ENCODE measurements at regions not wholly inside any gene's neighbourhood (a gene's known extent, or its start where the extent isn't known, plus 50 kb on each side); places are given as distances from the start of the nearest gene placed in this dataset.

DNA sequence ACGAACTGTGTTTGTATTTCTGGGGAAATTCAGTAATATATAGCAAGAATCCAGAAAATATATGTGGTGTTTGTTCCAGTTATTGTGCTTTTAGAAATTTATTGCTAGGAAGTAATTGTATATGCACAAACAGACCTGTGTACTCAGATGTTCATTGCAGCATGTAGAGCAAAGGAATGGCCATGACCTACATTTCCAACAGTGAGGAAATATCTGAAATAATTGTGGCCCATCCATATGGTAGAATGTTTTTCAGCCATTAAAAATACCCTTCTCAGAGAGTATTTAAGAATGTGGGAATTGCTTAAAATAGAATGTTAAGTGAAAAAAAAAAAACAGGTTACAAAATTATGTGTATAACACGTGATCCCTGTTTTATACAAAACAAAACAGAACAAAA is 77.3 kb downstream of the TMX1 start:
- ChIA-PET CTCF (interaction anchor here (0.6 kb wide), 1 partner anchor 244 kb away, joined by 3 read pairs; no protein-coding TSS in a partner anchor), POLR2A (no interaction called here)
- Histone ChIP-seq H3K4me1 (ENCODE audit: control insufficient read depth, insufficient read depth, low read length) (peaks cover 5% of the 10 kb centered on the region), H3K9me3 (ENCODE audit: control insufficient read depth, insufficient read depth, low read depth, low read length) (no peaks in the 10 kb centered on the region), H3K36me3 (ENCODE audit: control insufficient read depth in 2 of 2, insufficient read depth in 1 of 2, low read length in 2 of 2) (no peaks in the 10 kb centered on the region), H3K4me3 (ENCODE audit: low read depth, low read length) (no peak overlapping the region), H3K27ac (ENCODE audit: extremely low read depth, low read depth, low read length) (no peak overlapping the region)
- TF ChIP-seq RBAK (tag by site-specific recombination; IDR thresholded peaks at IDR 0.05): no peak
- no peak for TF ChIP-seq ZNF423 (tag by site-specific recombination; IDR thresholded peaks at IDR 0.05)
- TF ChIP-seq HOXA7 (CRISPR knock-in tag; IDR thresholded peaks at IDR 0.05; ENCODE audit: borderline replicate concordance): no peak
- no peak for TF ChIP-seq ZNF19 (tag by site-specific recombination; IDR thresholded peaks at IDR 0.05; ENCODE audit: low read depth)
- TF ChIP-seq, protein P1, sequence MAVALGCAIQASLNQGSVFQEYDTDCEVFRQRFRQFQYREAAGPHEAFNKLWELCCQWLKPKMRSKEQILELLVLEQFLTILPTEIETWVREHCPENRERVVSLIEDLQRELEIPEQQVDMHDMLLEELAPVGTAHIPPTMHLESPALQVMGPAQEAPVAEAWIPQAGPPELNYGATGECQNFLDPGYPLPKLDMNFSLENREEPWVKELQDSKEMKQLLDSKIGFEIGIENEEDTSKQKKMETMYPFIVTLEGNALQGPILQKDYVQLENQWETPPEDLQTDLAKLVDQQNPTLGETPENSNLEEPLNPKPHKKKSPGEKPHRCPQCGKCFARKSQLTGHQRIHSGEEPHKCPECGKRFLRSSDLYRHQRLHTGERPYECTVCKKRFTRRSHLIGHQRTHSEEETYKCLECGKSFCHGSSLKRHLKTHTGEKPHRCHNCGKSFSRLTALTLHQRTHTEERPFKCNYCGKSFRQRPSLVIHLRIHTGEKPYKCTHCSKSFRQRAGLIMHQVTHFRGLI (tag by site-specific recombination; IDR thresholded peaks at IDR 0.05): no peak
- TF ChIP-seq ZNF292 (tag by site-specific recombination; IDR thresholded peaks at IDR 0.05; ENCODE audit: borderline replicate concordance, low read depth): no peak
- TF ChIP-seq ZNF248 (tag by site-specific recombination; IDR thresholded peaks at IDR 0.05): no peak
- TF ChIP-seq ZNF654 (tag by site-specific recombination; IDR thresholded peaks at IDR 0.05; ENCODE audit: low read depth): no peak
- no peak for TF ChIP-seq ZFP41 (tag by site-specific recombination; IDR thresholded peaks at IDR 0.05; ENCODE audit: borderline replicate concordance)
- TF ChIP-seq, protein P2, sequence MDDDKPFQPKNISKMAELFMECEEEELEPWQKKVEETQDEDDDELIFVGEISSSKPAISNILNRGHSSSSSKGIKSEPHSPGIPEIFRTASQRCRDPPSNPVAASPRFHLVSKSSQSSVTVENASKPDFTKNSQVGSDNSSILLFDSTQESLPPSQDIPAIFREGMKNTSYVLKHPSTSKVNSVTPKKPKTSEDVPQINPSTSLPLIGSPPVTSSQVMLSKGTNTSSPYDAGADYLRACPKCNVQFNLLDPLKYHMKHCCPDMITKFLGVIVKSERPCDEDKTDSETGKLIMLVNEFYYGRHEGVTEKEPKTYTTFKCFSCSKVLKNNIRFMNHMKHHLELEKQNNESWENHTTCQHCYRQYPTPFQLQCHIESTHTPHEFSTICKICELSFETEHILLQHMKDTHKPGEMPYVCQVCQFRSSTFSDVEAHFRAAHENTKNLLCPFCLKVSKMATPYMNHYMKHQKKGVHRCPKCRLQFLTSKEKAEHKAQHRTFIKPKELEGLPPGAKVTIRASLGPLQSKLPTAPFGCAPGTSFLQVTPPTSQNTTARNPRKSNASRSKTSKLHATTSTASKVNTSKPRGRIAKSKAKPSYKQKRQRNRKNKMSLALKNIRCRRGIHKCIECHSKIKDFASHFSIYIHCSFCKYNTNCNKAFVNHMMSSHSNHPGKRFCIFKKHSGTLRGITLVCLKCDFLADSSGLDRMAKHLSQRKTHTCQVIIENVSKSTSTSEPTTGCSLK (tag by site-specific recombination; IDR thresholded peaks at IDR 0.05): no peak
- TF ChIP-seq, protein P3, sequence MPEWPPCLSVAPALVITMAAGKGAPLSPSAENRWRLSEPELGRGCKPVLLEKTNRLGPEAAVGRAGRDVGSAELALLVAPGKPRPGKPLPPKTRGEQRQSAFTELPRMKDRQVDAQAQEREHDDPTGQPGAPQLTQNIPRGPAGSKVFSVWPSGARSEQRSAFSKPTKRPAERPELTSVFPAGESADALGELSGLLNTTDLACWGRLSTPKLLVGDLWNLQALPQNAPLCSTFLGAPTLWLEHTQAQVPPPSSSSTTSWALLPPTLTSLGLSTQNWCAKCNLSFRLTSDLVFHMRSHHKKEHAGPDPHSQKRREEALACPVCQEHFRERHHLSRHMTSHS (tag by site-specific recombination; IDR thresholded peaks at IDR 0.05): no peak

DNA sequence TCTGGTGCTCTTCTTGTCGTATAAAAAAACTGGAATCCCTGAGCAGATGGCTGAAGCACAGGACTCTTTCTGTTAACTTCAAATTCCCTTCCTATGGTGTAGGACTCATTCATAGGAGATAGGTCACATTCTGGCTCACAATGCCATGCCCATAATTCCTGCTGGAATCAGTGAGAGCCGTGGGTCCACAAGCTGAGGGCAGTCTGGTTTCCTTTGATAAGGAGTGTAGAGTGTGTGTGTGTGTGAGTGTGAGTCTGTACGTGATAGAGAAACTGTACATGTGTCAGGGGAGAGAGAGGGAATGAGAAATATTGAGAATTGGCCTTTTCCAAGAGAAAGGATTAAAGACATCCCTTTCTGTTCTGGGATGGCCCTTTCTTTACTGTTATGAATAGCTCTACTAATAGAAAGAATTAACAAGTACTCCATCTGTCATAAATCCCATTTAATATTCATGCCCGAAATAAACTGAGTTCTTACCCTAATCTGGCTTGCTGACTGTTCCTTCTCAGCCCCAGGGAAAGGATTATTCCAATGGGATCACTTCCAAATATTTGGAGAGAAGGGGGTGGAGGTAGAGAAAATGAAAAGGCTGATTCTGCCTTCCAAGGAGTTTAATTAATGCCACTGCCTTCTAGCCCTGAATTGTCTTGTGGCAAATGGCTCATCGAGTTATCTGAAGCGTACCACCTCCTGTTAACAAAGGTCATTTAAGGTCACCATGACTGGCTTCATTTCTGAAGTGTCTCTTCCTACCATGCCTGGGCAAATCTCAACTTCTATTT is 79.0 kb downstream of the TMX1 start:
- H3K4me3 ChIP-seq (ENCODE audit: low read depth, low read length): no peak overlapping the region
- POLR2A ChIA-PET: no interaction called here

More for the DNA sequence above, 79.0 kb downstream of the TMX1 start:
- no peak for TF ChIP-seq ZBTB20 (tag by site-specific recombination; IDR thresholded peaks at IDR 0.05)
- TF ChIP-seq ZNF112 (tag by site-specific recombination; IDR thresholded peaks at IDR 0.05): no peak
- no peak for TF ChIP-seq ZNF580 (tag by site-specific recombination; IDR thresholded peaks at IDR 0.05)
- TF ChIP-seq, protein P4, sequence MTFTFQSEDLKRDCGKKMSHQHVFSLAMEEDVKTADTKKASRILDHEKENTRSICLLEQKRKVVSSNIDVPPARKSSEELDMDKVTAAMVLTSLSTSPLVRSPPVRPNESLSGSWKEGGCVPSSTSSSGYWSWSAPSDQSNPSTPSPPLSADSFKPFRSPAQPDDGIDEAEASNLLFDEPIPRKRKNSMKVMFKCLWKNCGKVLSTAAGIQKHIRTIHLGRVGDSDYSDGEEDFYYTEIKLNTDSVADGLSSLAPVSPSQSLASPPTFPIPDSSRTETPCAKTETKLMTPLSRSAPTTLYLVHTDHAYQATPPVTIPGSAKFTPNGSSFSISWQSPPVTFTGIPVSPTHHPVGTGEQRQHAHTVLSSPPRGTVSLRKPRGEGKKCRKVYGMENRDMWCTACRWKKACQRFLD (tag by site-specific recombination; IDR thresholded peaks at IDR 0.05): no peak
- no peak for TF ChIP-seq KLF7 (tag by site-specific recombination; IDR thresholded peaks at IDR 0.05; ENCODE audit: borderline replicate concordance)
- TF ChIP-seq OSR2 (tag by site-specific recombination; IDR thresholded peaks at IDR 0.05): no peak
- peaks cover 5% of the 10 kb centered on the region for H3K4me1 ChIP-seq (ENCODE audit: control insufficient read depth, insufficient read depth, low read length)
- CTCF ChIA-PET: interaction anchor here (0.9 kb wide), 1 partner anchor 43 kb away, joined by 3 read pairs; no protein-coding TSS in a partner anchor
- H3K36me3 ChIP-seq (ENCODE audit: control insufficient read depth in 2 of 2, insufficient read depth in 1 of 2, low read length in 2 of 2): no peaks in the 10 kb centered on the region
- no peak overlapping the region for H3K27ac ChIP-seq (ENCODE audit: extremely low read depth, low read depth, low read length)
- H3K9me3 ChIP-seq (ENCODE audit: control insufficient read depth, insufficient read depth, low read depth, low read length): no peaks in the 10 kb centered on the region
